Activated B cell treated with CpG ODN at 0.5 μM for 24 hours (primary cell): ENCODE measurements at regions not wholly inside any gene's neighbourhood (a gene's known extent, or its start where the extent isn't known, plus 50 kb on each side); places are given as distances from the start of the nearest gene placed in this dataset.

Experiments used
- ATAC-seq: fragments of 200-7000 bp; cut with Tn5 transposase; one replicate; pipeline ENCODE4 v1.10.0; 2021; ENCODE audit warnings: low read depth, mild to moderate bottlenecking, moderate library complexity
- CTCF ChIA-PET: fragments of 350-600 bp; sonication (Branson Sonifier 250); formaldehyde crosslinking; loops from one replicate; lab custom pipeline; 2021; ENCODE audit warnings: antibody characterized with exemption; lab: Charles Lee
- POLR2A ChIA-PET: fragments of 350-600 bp; sonication (Branson Sonifier 250); formaldehyde crosslinking; loops from one replicate; lab custom pipeline; 2021; ENCODE audit warnings: antibody characterized with exemption; lab: Charles Lee
- DNase-seq: peaks from one replicate; pipeline ENCODE4 v3.0.0; 2022
- H3K27ac Mint-ChIP-seq: one replicate; pipeline ENCODE4 v1.8.0; 2020; ENCODE audit warnings: mixed read lengths
- H3K27me3 Mint-ChIP-seq: one replicate; pipeline ENCODE4 v1.8.0; 2021; ENCODE audit warnings: mixed read lengths
- H3K36me3 Mint-ChIP-seq: one replicate; pipeline ENCODE4 v1.8.0; 2021; ENCODE audit warnings: low read depth, mixed read lengths
- H3K4me1 Mint-ChIP-seq: one replicate; pipeline ENCODE4 v1.8.0; 2021; ENCODE audit warnings: mixed read lengths
- H3K4me3 Mint-ChIP-seq: one replicate; pipeline ENCODE4 v1.8.0; 2020; ENCODE audit warnings: mild to moderate bottlenecking, mixed read lengths
- H3K9me3 Mint-ChIP-seq: one replicate; pipeline ENCODE4 v1.8.0; 2020; ENCODE audit warnings: mixed read lengths
- CTCF ChIP-seq: fragments of 200-600 bp; IDR thresholded peaks from one replicate; pipeline ENCODE4 v1.8.0; 2022; ENCODE audit warnings: antibody characterized with exemption, mild to moderate bottlenecking
- intact Hi-C: fragments of 100-400 bp; cut with micrococcal nuclease; formaldehyde crosslinking; loops from one replicate; pipeline ENCODE4 v1.15.1; 2024

DNA sequence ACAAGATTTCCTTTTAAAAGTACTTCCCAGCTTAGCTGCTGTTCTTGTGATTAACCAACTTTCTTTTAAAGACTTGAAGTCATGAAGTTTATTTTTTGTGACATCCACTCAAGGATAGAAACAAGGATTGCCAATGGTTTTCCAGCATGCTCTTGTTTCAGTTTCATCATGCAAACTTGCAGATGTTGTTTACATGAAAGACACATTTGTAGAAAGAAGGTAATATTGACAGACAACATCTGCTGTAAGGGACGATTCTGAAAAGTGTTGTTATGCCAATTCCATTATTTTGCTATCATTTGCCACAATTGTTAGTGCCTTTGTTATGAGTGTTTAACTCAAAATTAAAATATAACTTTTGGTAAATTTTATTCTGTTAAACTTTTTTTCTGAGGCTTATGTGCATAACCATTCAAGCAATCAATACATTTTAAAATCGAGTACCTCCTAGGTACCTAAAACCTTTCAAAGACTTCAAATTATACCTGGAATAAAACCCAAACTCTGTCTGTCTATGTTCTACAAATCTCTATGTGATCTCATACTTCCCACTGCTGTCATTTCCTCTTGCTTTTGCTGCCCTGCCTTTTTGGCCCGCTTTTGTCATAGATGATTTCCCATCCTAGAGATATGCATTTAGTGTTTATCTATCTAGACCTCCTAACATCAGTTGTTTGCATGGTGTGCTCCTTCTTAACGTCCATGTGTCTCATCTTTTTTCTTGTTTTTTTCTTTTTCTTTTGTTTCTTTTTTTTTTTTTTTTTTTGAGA is 630.4 kb downstream of the NR2F2 start:
- ChIA-PET POLR2A (no interaction called here), CTCF (no interaction called here)
- intact Hi-C loops = no loop called here
- Mint-ChIP-seq H3K27ac (no peak overlapping the region), H3K4me3 (no peak overlapping the region), H3K36me3 (no peaks in the 10 kb centered on the region), H3K4me1 (no peaks in the 10 kb centered on the region), H3K27me3 (no peaks in the 10 kb centered on the region), H3K9me3 (peaks cover 2% of the 10 kb centered on the region)
- DNase-seq (no peak), ATAC-seq (no peak)
- TF ChIP-seq CTCF = no peak

DNA sequence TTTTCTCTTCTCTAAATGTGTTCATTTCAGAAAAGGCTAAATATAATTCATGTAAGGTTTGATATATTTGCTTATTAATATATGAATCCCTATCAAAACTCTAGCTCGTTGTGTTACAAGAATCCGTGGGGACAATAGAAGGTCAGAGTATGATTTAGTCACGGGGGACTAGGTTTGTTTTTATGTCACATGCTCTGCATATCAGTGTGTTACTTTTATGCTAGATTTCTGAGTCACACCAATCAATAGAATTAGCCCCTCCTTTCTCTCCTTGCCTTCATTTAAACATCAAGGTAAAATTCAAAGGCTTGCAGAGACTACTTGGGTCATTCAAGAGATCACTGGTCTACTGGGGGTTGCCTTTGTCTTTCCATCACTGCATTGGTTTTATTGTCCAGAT is 636.1 kb downstream of the NR2F2 start:
- H3K27me3 Mint-ChIP-seq = no peaks in the 10 kb centered on the region
- POLR2A ChIA-PET = no interaction called here
- no peaks in the 10 kb centered on the region for H3K4me1 Mint-ChIP-seq
- H3K9me3 Mint-ChIP-seq = peaks cover 2% of the 10 kb centered on the region
- no peak overlapping the region for H3K27ac Mint-ChIP-seq
- intact Hi-C loops = no loop called here
- H3K36me3 Mint-ChIP-seq = no peaks in the 10 kb centered on the region
- ATAC-seq = no peak
- H3K4me3 Mint-ChIP-seq = no peak overlapping the region
- CTCF ChIA-PET = no interaction called here
- TF ChIP-seq CTCF = no peak
- no peak for DNase-seq

DNA sequence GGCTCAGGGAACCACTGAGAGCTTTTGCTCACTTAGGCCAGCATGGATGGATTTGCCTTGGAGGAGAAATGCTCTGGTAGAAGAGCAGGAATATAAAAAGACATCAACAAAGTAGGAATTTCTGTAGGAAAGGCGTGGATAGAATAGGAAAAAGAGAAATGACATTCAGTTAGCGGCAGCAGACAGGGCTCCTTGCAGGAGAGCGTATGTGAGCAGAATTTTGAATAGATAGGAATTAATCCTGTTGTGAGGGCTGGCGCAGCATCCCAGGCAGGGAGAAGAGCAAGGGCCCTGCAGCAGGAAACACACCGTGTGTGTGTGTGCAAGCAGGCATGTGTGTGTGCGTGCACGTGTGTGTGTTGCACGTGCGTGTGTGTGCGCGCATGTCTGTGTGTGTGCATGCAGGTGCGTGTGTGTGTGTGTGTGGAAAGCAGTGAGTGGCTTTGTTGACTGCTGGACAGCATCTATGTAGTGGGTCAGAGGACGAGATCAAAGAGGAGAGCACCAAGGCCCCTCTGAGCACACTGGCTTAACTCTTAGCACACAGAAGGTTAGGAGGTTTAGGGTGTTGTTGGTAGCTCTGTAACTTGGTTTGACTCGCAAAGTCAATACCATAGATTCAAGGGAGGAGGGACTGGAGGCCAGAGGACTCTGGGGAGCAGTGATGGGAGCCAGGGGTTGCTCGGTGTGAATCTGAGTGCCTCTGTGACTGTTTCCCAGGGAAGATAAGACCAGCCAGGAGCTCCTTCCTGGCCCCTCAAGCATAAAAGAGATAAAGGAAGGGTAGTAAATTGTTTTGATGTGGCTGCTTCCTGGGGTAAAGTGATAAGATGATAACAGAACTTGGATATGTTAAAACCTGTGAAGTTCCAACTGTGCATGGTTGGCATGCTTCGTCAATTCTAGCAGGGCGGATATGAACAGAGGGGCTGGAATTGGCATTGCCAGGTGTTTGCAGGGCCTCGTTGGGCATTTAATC is 639.5 kb downstream of the NR2F2 start:
- DNase-seq = no peak

GRCh38 chr15:96972201-96972600 is 641.7 kb downstream of the NR2F2 start:
- TF ChIP-seq CTCF = no peak
- DNase-seq = no peak
- no peak overlapping the region for H3K4me3 Mint-ChIP-seq
- H3K9me3 Mint-ChIP-seq = no peaks in the 10 kb centered on the region
- ChIA-PET CTCF (no interaction called here), POLR2A (no interaction called here)
- H3K36me3 Mint-ChIP-seq = no peaks in the 10 kb centered on the region
- no peak overlapping the region for H3K27ac Mint-ChIP-seq
- no peaks in the 10 kb centered on the region for H3K27me3 Mint-ChIP-seq
- no peak for ATAC-seq
- intact Hi-C loops = no loop called here
- no peaks in the 10 kb centered on the region for H3K4me1 Mint-ChIP-seq

More for the DNA sequence above, 639.5 kb downstream of the NR2F2 start:
- POLR2A ChIA-PET = no interaction called here
- no peaks in the 10 kb centered on the region for H3K4me1 Mint-ChIP-seq
- no peak for TF ChIP-seq CTCF
- no peaks in the 10 kb centered on the region for H3K27me3 Mint-ChIP-seq
- CTCF ChIA-PET = no interaction called here
- no peak overlapping the region for H3K27ac Mint-ChIP-seq
- H3K9me3 Mint-ChIP-seq = peaks cover 2% of the 10 kb centered on the region
- no peak for ATAC-seq
- intact Hi-C loops = no loop called here
- H3K4me3 Mint-ChIP-seq = no peak overlapping the region
- H3K36me3 Mint-ChIP-seq = no peaks in the 10 kb centered on the region

- Mint-ChIP-seq H3K27me3 (no peaks in the 10 kb centered on the region), H3K36me3 (no peaks in the 10 kb centered on the region), H3K4me3 (no peak overlapping the region), H3K4me1 (no peaks in the 10 kb centered on the region), H3K9me3 (no peaks in the 10 kb centered on the region), H3K27ac (no peak overlapping the region)
- ATAC-seq (no peak), DNase-seq (no peak)
- CTCF ChIA-PET = no interaction called here
- TF ChIP-seq CTCF = no peak
- POLR2A ChIA-PET = no interaction called here
- intact Hi-C loops = no loop called here
These were observed 644.3 kb downstream of the NR2F2 start for GRCh38 chr15:96974761-96975160.
